Small intestine (tissue), 7 donors: ENCODE measurements at regions not wholly inside any gene's neighbourhood (a gene's known extent, or its start where the extent isn't known, plus 50 kb on each side); places are given as distances from the start of the nearest gene placed in this dataset.

ENCODE experiments used
- DNase-seq, 2 donors: peaks; one replicate each; pipeline versions ENCODE4 v3.0.0 to v3.0.0-alpha.2; 2013
- FAIRE-seq: peaks from 2 replicates; lab custom pipeline; 2012; peaks lifted over from hg19 to GRCh38; lab: Jason Lieb, UNC
- H3K27ac ChIP-seq, 3 donors: one replicate each; pipeline ENCODE4 v1.5.1; 2013; ENCODE audit warnings: low read length in 2 of 3, mild to moderate bottlenecking in 2 of 3, control low read depth in 1 of 3, inconsistent platforms in 1 of 3, low read depth in 1 of 3, moderate library complexity in 1 of 3
- H3K27me3 ChIP-seq, 3 donors: one replicate each; pipeline ENCODE4 v1.6.1; 2013; ENCODE audit warnings: low read length in 3 of 3, inconsistent platforms in 1 of 3; ENCODE audit not compliant: control insufficient read depth in 3 of 3, insufficient read depth in 3 of 3
- H3K36me3 ChIP-seq, 3 donors: one replicate each; pipeline ENCODE4 v1.6.1; 2013; ENCODE audit warnings: low read length in 3 of 3, inconsistent platforms in 1 of 3, low read depth in 1 of 3, mild to moderate bottlenecking in 1 of 3, moderate library complexity in 1 of 3; ENCODE audit not compliant: control insufficient read depth in 3 of 3, insufficient read depth in 2 of 3
- H3K4me1 ChIP-seq, 3 donors: one replicate each; pipeline ENCODE4 v1.6.1; 2013; ENCODE audit warnings: low read length in 2 of 3, inconsistent platforms in 1 of 3, low read depth in 1 of 3, mild to moderate bottlenecking in 1 of 3, moderate library complexity in 1 of 3; ENCODE audit not compliant: control insufficient read depth in 3 of 3, insufficient read depth in 2 of 3
- H3K4me3 ChIP-seq, 3 donors: one replicate each; pipeline ENCODE4 v1.5.1; 2013; ENCODE audit warnings: low read length in 3 of 3, control low read depth in 1 of 3, inconsistent platforms in 1 of 3, low read depth in 1 of 3, mild to moderate bottlenecking in 1 of 3, moderate library complexity in 1 of 3
- H3K9me3 ChIP-seq, 2 donors: one replicate each; pipeline ENCODE4 v1.6.1; 2013; ENCODE audit warnings: low read depth in 1 of 2, low read length in 1 of 2; ENCODE audit not compliant: control insufficient read depth in 2 of 2, insufficient read depth in 1 of 2
- WGBS, 3 donors: extraction: QIAGEN DNeasy Blood & Tissue Kit; methylation state at CpG; one replicate each; pipeline ENCODE4 v1.1.7; 2013; 5-methylcytosine and 5-hydroxymethylcytosine counted together
- donor health status: healthy with polysubstance abuse.
- donor health status: control.
- donor health status: control.
- donor health status: Bipolar disorder and iron deficiency.
- donor health status: healthy.

DNA sequence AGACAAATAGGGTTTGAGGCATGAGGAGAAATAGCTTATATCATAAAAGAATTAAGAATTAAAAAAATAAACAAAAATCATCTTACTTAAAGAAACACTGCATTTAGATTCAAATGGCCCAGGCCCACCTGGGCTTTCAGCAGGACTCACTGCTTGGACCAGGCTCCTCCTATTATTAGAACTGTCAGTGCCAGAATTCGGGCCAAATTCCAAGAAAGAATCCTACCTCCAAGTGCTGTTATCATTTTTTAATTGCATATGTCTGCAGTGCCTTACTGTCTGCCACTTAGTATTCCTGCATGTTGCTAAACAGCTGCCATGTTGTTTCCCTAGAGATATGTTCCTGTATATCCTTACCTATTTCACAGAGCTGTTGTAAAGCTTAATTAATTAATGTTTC, 112.0 kb downstream of the BARHL2 start:
- FAIRE-seq, result no peak
- Histone ChIP-seq H3K27ac (no peak overlapping the region), H3K36me3 (no peaks in the 10 kb centered on the region), H3K27me3 (no peaks in the 10 kb centered on the region), H3K4me3 (no peak overlapping the region), H3K4me1 (no peaks in the 10 kb centered on the region), H3K9me3 (no peaks in the 10 kb centered on the region)
- DNase-seq, result no peak
- WGBS, 3 donors, result 52 to 83% (median 67%) methylated on average over 1 of the region's 1 CpG

DNA sequence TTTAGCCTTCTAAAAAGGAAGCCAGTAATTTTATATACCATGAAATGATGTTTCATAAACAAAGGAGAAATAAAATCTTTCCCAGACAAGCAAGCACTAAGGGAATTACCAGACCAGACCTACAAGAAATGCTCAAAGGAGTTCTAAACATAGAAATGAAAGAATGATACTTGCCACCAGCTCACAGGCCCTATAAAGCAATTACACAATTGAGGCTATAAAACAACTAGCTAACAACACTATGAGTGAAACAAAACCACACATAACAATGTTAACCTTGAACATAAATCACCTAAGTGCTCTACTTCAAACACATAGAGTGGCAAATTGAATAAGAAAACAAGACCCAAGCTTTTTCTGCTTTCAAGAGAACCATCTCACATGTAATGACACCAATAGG, 123.8 kb downstream of the BARHL2 start:
- no peak overlapping the region for H3K27ac ChIP-seq
- peaks cover 0 to 11% of the 10 kb centered on the region in 2 donors for H3K9me3 ChIP-seq
- no peak for FAIRE-seq
- H3K4me3 ChIP-seq, result no peak overlapping the region
- H3K27me3 ChIP-seq, result no peaks in the 10 kb centered on the region
- H3K4me1 ChIP-seq, result no peaks in the 10 kb centered on the region
- no peak for DNase-seq
- H3K36me3 ChIP-seq, result no peaks in the 10 kb centered on the region

- no peak overlapping the region for H3K4me3 ChIP-seq
- DNase-seq (no peak), FAIRE-seq (no peak)
- no peak overlapping the region for H3K27ac ChIP-seq
- H3K9me3 ChIP-seq, result peaks cover 0 to 6% of the 10 kb centered on the region in 2 donors
- 62 to 76% (median 68%) methylated on average over 10 of the region's 10 CpGs for WGBS, 3 donors
- no peaks in the 10 kb centered on the region for H3K27me3 ChIP-seq
- H3K4me1 ChIP-seq, result no peaks in the 10 kb centered on the region
- H3K36me3 ChIP-seq, result no peaks in the 10 kb centered on the region
Observed at GRCh38 chr1:90591970-90592356, 125.1 kb downstream of the BARHL2 start.

GRCh38 chr1:90591355-90591969, 125.6 kb downstream of the BARHL2 start:
- no peaks in the 10 kb centered on the region for H3K4me1 ChIP-seq
- H3K27ac ChIP-seq, result no peak overlapping the region
- FAIRE-seq (no peak), DNase-seq (no peak)
- WGBS, 3 donors, result 67 to 70% (median 69%) methylated on average over 7 to 8 of the region's 8 CpGs
- no peaks in the 10 kb centered on the region for H3K36me3 ChIP-seq
- no peak overlapping the region for H3K4me3 ChIP-seq
- H3K9me3 ChIP-seq, result peaks cover 0 to 6% of the 10 kb centered on the region in 2 donors
- H3K27me3 ChIP-seq, result no peaks in the 10 kb centered on the region

- Histone ChIP-seq H3K27ac (no peak overlapping the region), H3K4me1 (no peaks in the 10 kb centered on the region), H3K9me3 (peaks cover 0 to 1% of the 10 kb centered on the region in 2 donors), H3K27me3 (peaks cover 0 to 6% (median 0%) of the 10 kb centered on the region in 3 donors), H3K36me3 (no peaks in the 10 kb centered on the region), H3K4me3 (no peak overlapping the region)
- 4 to 42% (median 26%) methylated on average over 3 of the region's 3 CpGs for WGBS, 3 donors
- FAIRE-seq (no peak), DNase-seq (peak; percentile 52 to 66)
Observed at GRCh38 chr1:90580176-90580575, 136.9 kb downstream of the BARHL2 start.

- Histone ChIP-seq H3K4me1 (no peaks in the 10 kb centered on the region), H3K36me3 (no peaks in the 10 kb centered on the region), H3K9me3 (peaks cover 0 to 8% of the 10 kb centered on the region in 2 donors), H3K4me3 (no peak overlapping the region), H3K27me3 (peaks cover 0 to 6% (median 0%) of the 10 kb centered on the region in 3 donors), H3K27ac (no peak overlapping the region)
- FAIRE-seq, result peak; percentile 61
- WGBS, 3 donors, result 41 to 45% (median 43%) methylated on average over 3 of the region's 3 CpGs
- DNase-seq, result peak; percentile 40 to 51
Observed at GRCh38 chr1:90579212-90579802, 137.8 kb downstream of the BARHL2 start.

- Histone ChIP-seq H3K27me3 (peaks cover 0 to 2% (median 0%) of the 10 kb centered on the region in 3 donors), H3K36me3 (no peaks in the 10 kb centered on the region), H3K4me3 (no peak overlapping the region), H3K27ac (no peak overlapping the region), H3K4me1 (peaks cover 0 to 3% (median 0%) of the 10 kb centered on the region in 3 donors), H3K9me3 (peaks cover 0 to 8% of the 10 kb centered on the region in 2 donors)
- DNase-seq (no peak), FAIRE-seq (no peak)
- 73 to 90% (median 84%) methylated on average over 1 of the region's 1 CpG for WGBS, 3 donors
Observed at GRCh38 chr1:90574692-90575370, 142.3 kb downstream of the BARHL2 start.

GRCh38 chr1:90573736-90574135, 143.4 kb downstream of the BARHL2 start:
- 11 to 42% (median 23%) methylated on average over 3 of the region's 3 CpGs for WGBS, 3 donors
- H3K36me3 ChIP-seq, result no peaks in the 10 kb centered on the region
- H3K4me1 ChIP-seq, result peaks cover 0 to 3% (median 0%) of the 10 kb centered on the region in 3 donors
- no peak overlapping the region for H3K4me3 ChIP-seq
- H3K9me3 ChIP-seq, result peaks cover 0 to 8% of the 10 kb centered on the region in 2 donors
- FAIRE-seq (no peak), DNase-seq (peak; percentile 69 to 79)
- peak overlapping the region in 1 of 3 donors; percentile 44 for H3K27ac ChIP-seq
- peaks cover 0 to 2% (median 0%) of the 10 kb centered on the region in 3 donors for H3K27me3 ChIP-seq
